CD14-positive monocyte (primary cell): ENCODE measurements at regions not wholly inside any gene's neighbourhood (a gene's known extent, or its start where the extent isn't known, plus 50 kb on each side); places are given as distances from the start of the nearest gene placed in this dataset.

Source experiments
- DNase-seq, 3 donors: peaks; one replicate each; pipeline ENCODE4 v3.0.0-alpha.2; 2011 to 2022
- H2AFZ ChIP-seq: 2 replicates; pipeline ENCODE4 v1.6.0; 2012; ENCODE audit warnings: mild to moderate bottlenecking, low read depth, low read length, inconsistent platforms; ENCODE audit not compliant: insufficient read depth, poor library complexity, severe bottlenecking
- H3K27ac ChIP-seq, 2 donors: 1 replicate in 1 of 2; 2 replicates in 1 of 2; pipeline ENCODE4 v1.5.1; 2012 to 2013; ENCODE audit warnings: low read length in 2 of 2, control low read depth in 1 of 2, inconsistent platforms in 1 of 2, low read depth in 1 of 2, mild to moderate bottlenecking in 1 of 2
- H3K27me3 ChIP-seq, 2 donors: one replicate each; pipeline versions ENCODE4 v1.6.0 to v1.6.1; 2011 to 2013; ENCODE audit warnings: low read length in 2 of 2; ENCODE audit not compliant: control insufficient read depth in 2 of 2, insufficient read depth in 2 of 2
- H3K36me3 ChIP-seq, 2 donors: replicated peaks in 1 of 2; 1 replicate in 1 of 2; 2 replicates in 1 of 2; pipeline versions ENCODE4 v1.5.1 to v1.6.1; 2012 to 2013; ENCODE audit warnings: low read length in 2 of 2, control low read depth in 1 of 2, inconsistent platforms in 1 of 2, mild to moderate bottlenecking in 1 of 2; ENCODE audit not compliant: insufficient read depth in 2 of 2, control insufficient read depth in 1 of 2
- H3K4me1 ChIP-seq, 2 donors: 1 replicate in 1 of 2; 2 replicates in 1 of 2; pipeline versions ENCODE4 v1.5.1 to v1.6.1; 2012 to 2013; ENCODE audit warnings: low read length in 2 of 2, control low read depth in 1 of 2, inconsistent platforms in 1 of 2, mild to moderate bottlenecking in 1 of 2, moderate library complexity in 1 of 2; ENCODE audit not compliant: insufficient read depth in 2 of 2, control insufficient read depth in 1 of 2
- H3K4me2 ChIP-seq: replicated peaks from 2 replicates; pipeline ENCODE3; 2012; ENCODE audit warnings: low read length, moderate library complexity, mild to moderate bottlenecking; ENCODE audit not compliant: poor library complexity, severe bottlenecking; ENCODE audit errors: extremely low read depth
- H3K4me3 ChIP-seq, 3 experiments: fragments of 200-600 bp in 1 of 3; sonication (generic) in 1 of 3; replicated peaks in 1 of 3; 1 replicate in 2 of 3; 2 replicates in 1 of 3; pipeline ENCODE4 v1.5.1; 2011 to 2013; ENCODE audit warnings: low read length in 3 of 3, mild to moderate bottlenecking in 3 of 3, control low read depth in 2 of 3, low read depth in 2 of 3, inconsistent platforms in 1 of 3, moderate library complexity in 1 of 3
- H3K79me2 ChIP-seq: 2 replicates; pipeline ENCODE4 v1.6.0; 2012; ENCODE audit warnings: mild to moderate bottlenecking, control low read depth, inconsistent platforms, low read length, moderate library complexity; ENCODE audit not compliant: insufficient read depth
- H3K9ac ChIP-seq: 2 replicates; pipeline ENCODE4 v1.6.0; 2017; ENCODE audit warnings: low read length, mild to moderate bottlenecking; ENCODE audit not compliant: insufficient read depth, poor library complexity, severe bottlenecking
- H3K9me3 ChIP-seq, 2 donors: replicated peaks in 1 of 2; 1 replicate in 1 of 2; 2 replicates in 1 of 2; pipeline versions ENCODE4 v1.5.1 to v1.6.1; 2012 to 2013; ENCODE audit warnings: low read length in 2 of 2, control low read depth in 1 of 2; ENCODE audit not compliant: control insufficient read depth in 1 of 2, insufficient read depth in 1 of 2
- H4K20me1 ChIP-seq: 2 replicates; pipeline ENCODE4 v1.6.0; 2012; ENCODE audit warnings: mild to moderate bottlenecking, low read length, control low read depth, moderate library complexity; ENCODE audit not compliant: insufficient read depth
- H3K27ac Mint-ChIP-seq, 7 donors: one replicate each; pipeline ENCODE4 v1.8.0; 2020; ENCODE audit warnings: mild to moderate bottlenecking in 7 of 7, mixed read lengths in 7 of 7, moderate library complexity in 6 of 7, inconsistent platforms in 2 of 7
- H3K27me3 Mint-ChIP-seq, 3 donors: one replicate each; pipeline ENCODE4 v1.8.0; 2021 to 2022; ENCODE audit warnings: low read depth in 3 of 3, mild to moderate bottlenecking in 3 of 3, mixed read lengths in 3 of 3, moderate library complexity in 3 of 3, inconsistent platforms in 1 of 3
- H3K36me3 Mint-ChIP-seq, 2 donors: one replicate each; pipeline ENCODE4 v1.8.0; 2020; ENCODE audit warnings: mixed read lengths in 2 of 2, inconsistent platforms in 1 of 2, mild to moderate bottlenecking in 1 of 2
- H3K4me1 Mint-ChIP-seq: one replicate; pipeline ENCODE4 v1.8.0; 2020; ENCODE audit warnings: mild to moderate bottlenecking, mixed read lengths
- H3K4me3 Mint-ChIP-seq, 2 donors: one replicate each; pipeline ENCODE4 v1.8.0; 2020; ENCODE audit warnings: mild to moderate bottlenecking in 2 of 2, mixed read lengths in 2 of 2, moderate library complexity in 1 of 2
- H3K9me3 Mint-ChIP-seq, 7 donors: one replicate each; pipeline ENCODE4 v1.8.0; 2020 to 2022; ENCODE audit warnings: mixed read lengths in 7 of 7, mild to moderate bottlenecking in 6 of 7, moderate library complexity in 6 of 7, inconsistent platforms in 2 of 7
- WGBS: methylation state at CpG from one replicate; pipeline ENCODE4 v1.1.5; 2013; ENCODE audit warnings: missing lambda C conversion rate; ENCODE audit not compliant: insufficient coverage; 5-methylcytosine and 5-hydroxymethylcytosine counted together
- intact Hi-C, 2 donors: fragments of 100-400 bp; cut with micrococcal nuclease; formaldehyde crosslinking; loops; one replicate each; pipeline versions ENCODE4 v1.15.0 to v1.15.1; 2023
- TF ChIP-seq, protein P1 (sequence below): fragments of 200-600 bp; IDR thresholded peaks from one replicate; pipeline ENCODE4 v1.8.0; 2022; ENCODE audit warnings: antibody characterized with exemption, mild to moderate bottlenecking

DNA sequence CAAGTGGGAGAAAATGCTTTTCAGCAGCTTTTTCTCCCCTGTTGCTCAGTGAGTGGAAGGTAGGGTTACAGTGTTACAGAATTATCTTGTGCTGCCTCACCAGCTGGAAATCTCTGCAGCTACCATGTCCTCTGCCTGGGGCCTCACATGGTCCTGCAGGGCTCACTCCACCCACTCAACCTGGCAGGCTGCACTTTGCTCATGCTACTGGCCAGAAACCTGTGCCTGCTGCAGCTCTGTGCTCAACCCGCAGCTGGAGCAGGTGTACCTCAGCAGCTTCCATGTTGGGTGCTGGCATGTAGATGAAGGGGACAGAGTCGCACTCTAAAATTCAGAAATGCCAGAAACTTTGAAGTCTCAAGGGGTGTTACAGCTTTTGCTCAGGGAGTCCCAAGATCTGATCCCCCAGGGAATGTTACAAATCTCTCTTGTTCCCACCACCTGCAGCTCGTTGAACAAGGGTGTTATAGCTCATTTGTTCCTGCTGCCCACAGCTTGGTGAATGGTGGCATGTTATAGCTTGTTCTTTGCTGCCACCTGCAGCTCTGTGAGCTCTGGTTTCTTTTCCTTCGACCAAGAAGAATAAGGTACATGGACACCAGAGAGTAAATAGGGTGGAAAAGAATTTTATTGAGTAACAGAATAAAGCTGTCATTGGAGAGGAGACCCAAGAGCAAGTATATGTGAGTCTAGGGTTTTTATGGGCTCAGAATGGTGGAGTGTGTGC lies 845.8 kb downstream of the TECRL start:
- Histone ChIP-seq H3K27me3 (no peaks in the 10 kb centered on the region), H2AFZ (no peak overlapping the region), H3K9ac (no peak overlapping the region), H3K79me2 (no peaks in the 10 kb centered on the region), H3K4me2 (no peak overlapping the region), H4K20me1 (no peaks in the 10 kb centered on the region), H3K27ac (no peak overlapping the region), H3K4me3 (no peak overlapping the region), H3K9me3 (peaks cover 0 to 5% of the 10 kb centered on the region in 2 donors), H3K36me3 (no peaks in the 10 kb centered on the region), H3K4me1 (no peaks in the 10 kb centered on the region)
- no peak overlapping the region for H3K4me3 Mint-ChIP-seq
- TF ChIP-seq, protein P1, sequence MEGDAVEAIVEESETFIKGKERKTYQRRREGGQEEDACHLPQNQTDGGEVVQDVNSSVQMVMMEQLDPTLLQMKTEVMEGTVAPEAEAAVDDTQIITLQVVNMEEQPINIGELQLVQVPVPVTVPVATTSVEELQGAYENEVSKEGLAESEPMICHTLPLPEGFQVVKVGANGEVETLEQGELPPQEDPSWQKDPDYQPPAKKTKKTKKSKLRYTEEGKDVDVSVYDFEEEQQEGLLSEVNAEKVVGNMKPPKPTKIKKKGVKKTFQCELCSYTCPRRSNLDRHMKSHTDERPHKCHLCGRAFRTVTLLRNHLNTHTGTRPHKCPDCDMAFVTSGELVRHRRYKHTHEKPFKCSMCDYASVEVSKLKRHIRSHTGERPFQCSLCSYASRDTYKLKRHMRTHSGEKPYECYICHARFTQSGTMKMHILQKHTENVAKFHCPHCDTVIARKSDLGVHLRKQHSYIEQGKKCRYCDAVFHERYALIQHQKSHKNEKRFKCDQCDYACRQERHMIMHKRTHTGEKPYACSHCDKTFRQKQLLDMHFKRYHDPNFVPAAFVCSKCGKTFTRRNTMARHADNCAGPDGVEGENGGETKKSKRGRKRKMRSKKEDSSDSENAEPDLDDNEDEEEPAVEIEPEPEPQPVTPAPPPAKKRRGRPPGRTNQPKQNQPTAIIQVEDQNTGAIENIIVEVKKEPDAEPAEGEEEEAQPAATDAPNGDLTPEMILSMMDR = no peak
- no peaks in the 10 kb centered on the region for H3K4me1 Mint-ChIP-seq
- no peaks in the 10 kb centered on the region for H3K36me3 Mint-ChIP-seq
- DNase-seq = no peak
- intact Hi-C loops = no loop called here
- no peaks in the 10 kb centered on the region for H3K27me3 Mint-ChIP-seq
- H3K27ac Mint-ChIP-seq = no peak overlapping the region
- peaks cover 0 to 10% (median 3%) of the 10 kb centered on the region in 7 donors for H3K9me3 Mint-ChIP-seq
- WGBS = 73% methylated on average over 3 of the region's 4 CpGs

- no peak overlapping the region for H3K27ac ChIP-seq
- H4K20me1 ChIP-seq = no peaks in the 10 kb centered on the region
- H2AFZ ChIP-seq = no peak overlapping the region
- no peak for DNase-seq
- no peaks in the 10 kb centered on the region for H3K36me3 Mint-ChIP-seq
- no peak overlapping the region for H3K4me3 ChIP-seq
- no peaks in the 10 kb centered on the region for H3K36me3 ChIP-seq
- H3K27me3 ChIP-seq = no peaks in the 10 kb centered on the region
- H3K79me2 ChIP-seq = no peaks in the 10 kb centered on the region
- no peak overlapping the region for H3K4me2 ChIP-seq
- H3K4me1 Mint-ChIP-seq = no peaks in the 10 kb centered on the region
- no peak overlapping the region for H3K4me3 Mint-ChIP-seq
- no peak overlapping the region for H3K9ac ChIP-seq
- intact Hi-C loops = no loop called here
- TF ChIP-seq, protein P1 = no peak
- no peaks in the 10 kb centered on the region for H3K4me1 ChIP-seq
- no peaks in the 10 kb centered on the region for H3K9me3 ChIP-seq
- H3K27me3 Mint-ChIP-seq = no peaks in the 10 kb centered on the region
- peaks cover 0 to 3% (median 1%) of the 10 kb centered on the region in 7 donors for H3K9me3 Mint-ChIP-seq
- peak overlapping the region in 1 of 7 donors; percentile 26 for H3K27ac Mint-ChIP-seq
These were observed 850.5 kb downstream of the TECRL start for GRCh38 chr4:63558709-63559108.
